Left hindlimb (tissue), 1 donor: ENCODE measurements at regions not wholly inside any gene's neighbourhood (a gene's known extent, or its start where the extent isn't known, plus 50 kb on each side); places are given as distances from the start of the nearest gene placed in this dataset.
"Not testable (repeated sequence)": the region's sequence is repeated elsewhere in the genome, so short reads cannot be mapped to it uniquely, and the experiment has no call there.

Source experiments
- DNase-seq: peaks from one replicate; pipeline ENCODE4 v3.0.0-alpha.2; 2018

- DNase-seq = no peak
Observed at GRCh38 chr21:15204140-15204969, 139.6 kb upstream of the NRIP1 start.

GRCh38 chr21:15204970-15205286 lies 140.1 kb upstream of the NRIP1 start:
- no peak for DNase-seq

GRCh38 chr21:15206514-15206913 lies 141.7 kb upstream of the NRIP1 start:
- no peak for DNase-seq

GRCh38 chr21:15207231-15207630 lies 142.4 kb upstream of the NRIP1 start:
- DNase-seq = no peak

GRCh38 chr21:15207635-15208370 lies 143.0 kb upstream of the NRIP1 start:
- no peak for DNase-seq

- DNase-seq = no peak
Observed at GRCh38 chr21:15208786-15209185, 144.0 kb upstream of the NRIP1 start.

GRCh38 chr21:15209224-15209623 lies 144.4 kb upstream of the NRIP1 start:
- DNase-seq = no peak

GRCh38 chr21:15210235-15210678 lies 145.5 kb upstream of the NRIP1 start:
- no peak for DNase-seq

- no peak for DNase-seq
Observed at GRCh38 chr21:15211491-15212133, 146.8 kb upstream of the NRIP1 start.

GRCh38 chr21:15212206-15212605 lies 147.4 kb upstream of the NRIP1 start:
- DNase-seq = no peak

GRCh38 chr21:15218476-15218875 lies 153.7 kb upstream of the NRIP1 start:
- not testable (repeated sequence) for DNase-seq

GRCh38 chr21:15219039-15219438 lies 154.2 kb upstream of the NRIP1 start:
- no peak for DNase-seq

- DNase-seq = no peak
Observed at GRCh38 chr21:15219894-15220293, 155.1 kb upstream of the NRIP1 start.

- no peak for DNase-seq
Observed at GRCh38 chr21:15221799-15222386, 157.1 kb upstream of the NRIP1 start.

GRCh38 chr21:15222707-15223106 lies 157.9 kb upstream of the NRIP1 start:
- no peak for DNase-seq

- no peak for DNase-seq
Observed at GRCh38 chr21:15224346-15225086, 159.7 kb upstream of the NRIP1 start.

- DNase-seq = no peak
Observed at GRCh38 chr21:15227919-15228318, 163.1 kb upstream of the NRIP1 start.

- no peak for DNase-seq
Observed at GRCh38 chr21:15229390-15229789, 164.6 kb upstream of the NRIP1 start.

GRCh38 chr21:15233611-15234010 lies 168.8 kb upstream of the NRIP1 start:
- DNase-seq = no peak

- DNase-seq = no peak
Observed at GRCh38 chr21:15236111-15236510, 171.3 kb upstream of the NRIP1 start.

- no peak for DNase-seq
Observed at GRCh38 chr21:15240848-15241247, 176.0 kb upstream of the NRIP1 start.

GRCh38 chr21:15241997-15242736 lies 177.4 kb upstream of the NRIP1 start:
- no peak for DNase-seq
